ENCODE measurements at regions not wholly inside any gene's neighbourhood (a gene's known extent, or its start where the extent isn't known, plus 50 kb on each side); places are given as distances from the start of the nearest gene placed in this dataset.

- no peak overlapping the region for H3K4me3 ChIP-seq (replicated peaks in 1 of 3; ENCODE audit: low read depth in 2 of 3, low read length in 3 of 3)
- H3K27me3 ChIP-seq (ENCODE audit: control insufficient read depth in 2 of 2, insufficient read depth in 2 of 2, low read length in 2 of 2), result no peaks in the 10 kb centered on the region
- Mint-ChIP-seq H3K9me3 (peaks cover 0 to 3% (median 0%) of the 10 kb centered on the region in 7 donors), H3K36me3 (peaks cover 2 to 5% of the 10 kb centered on the region in 2 donors), H3K27ac (no peak overlapping the region), H3K27me3 (ENCODE audit: low read depth in 3 of 3) (no peaks in the 10 kb centered on the region), H3K4me1 (peaks cover 37% of the 10 kb centered on the region), H3K4me3 (no peak overlapping the region)
- intact Hi-C loops (cut with micrococcal nuclease), result no loop called here
- H3K4me1 ChIP-seq (ENCODE audit: control insufficient read depth in 1 of 2, insufficient read depth in 2 of 2, low read length in 2 of 2), result peaks cover 33 to 37% of the 10 kb centered on the region in 2 donors
- TF ChIP-seq CTCF (IDR thresholded peaks at IDR 0.05), result no peak
- DNase-seq, result no peak
- H3K36me3 ChIP-seq (replicated peaks in 1 of 2; ENCODE audit: control insufficient read depth in 1 of 2, insufficient read depth in 2 of 2, low read length in 2 of 2), result no peaks in the 10 kb centered on the region
- H2AFZ ChIP-seq (ENCODE audit: insufficient read depth, low read depth, low read length, poor library complexity, severe bottlenecking), result no peak overlapping the region
- no peak overlapping the region for H3K4me2 ChIP-seq (replicated peaks; ENCODE audit: extremely low read depth, low read length, poor library complexity, severe bottlenecking)
- no peaks in the 10 kb centered on the region for H3K79me2 ChIP-seq (ENCODE audit: insufficient read depth, low read length)
- no peaks in the 10 kb centered on the region for H3K9me3 ChIP-seq (replicated peaks in 1 of 2; ENCODE audit: control insufficient read depth in 1 of 2, insufficient read depth in 1 of 2, low read length in 2 of 2)
- no peak overlapping the region for H3K27ac ChIP-seq (ENCODE audit: low read depth in 1 of 2, low read length in 2 of 2)
- 86% methylated on average over 1 of the region's 4 CpGs for WGBS (ENCODE audit: insufficient coverage)
- H3K9ac ChIP-seq (ENCODE audit: insufficient read depth, low read length, poor library complexity, severe bottlenecking), result no peak overlapping the region
- no peaks in the 10 kb centered on the region for H4K20me1 ChIP-seq (ENCODE audit: insufficient read depth, low read length)
These were observed 61.6 kb downstream of the CCR1 start for GRCh38 chr3:46146548-46146947.

GRCh38 chr3:46146021-46146420, 62.1 kb downstream of the CCR1 start:
- Histone ChIP-seq H3K79me2 (ENCODE audit: insufficient read depth, low read length) (no peaks in the 10 kb centered on the region), H3K9ac (ENCODE audit: insufficient read depth, low read length, poor library complexity, severe bottlenecking) (no peak overlapping the region), H2AFZ (ENCODE audit: insufficient read depth, low read depth, low read length, poor library complexity, severe bottlenecking) (no peak overlapping the region), H3K27ac (ENCODE audit: low read depth in 1 of 2, low read length in 2 of 2) (no peak overlapping the region), H3K9me3 (replicated peaks in 1 of 2; ENCODE audit: control insufficient read depth in 1 of 2, insufficient read depth in 1 of 2, low read length in 2 of 2) (no peaks in the 10 kb centered on the region), H3K27me3 (ENCODE audit: control insufficient read depth in 2 of 2, insufficient read depth in 2 of 2, low read length in 2 of 2) (no peaks in the 10 kb centered on the region), H4K20me1 (ENCODE audit: insufficient read depth, low read length) (no peaks in the 10 kb centered on the region), H3K4me2 (replicated peaks; ENCODE audit: extremely low read depth, low read length, poor library complexity, severe bottlenecking) (no peak overlapping the region), H3K36me3 (replicated peaks in 1 of 2; ENCODE audit: control insufficient read depth in 1 of 2, insufficient read depth in 2 of 2, low read length in 2 of 2) (no peaks in the 10 kb centered on the region), H3K4me3 (replicated peaks in 1 of 3; ENCODE audit: low read depth in 2 of 3, low read length in 3 of 3) (no peak overlapping the region), H3K4me1 (ENCODE audit: control insufficient read depth in 1 of 2, insufficient read depth in 2 of 2, low read length in 2 of 2) (peaks cover 35 to 40% of the 10 kb centered on the region in 2 donors)
- no CpG with 5 or more reads among the region's 2 CpGs for WGBS (ENCODE audit: insufficient coverage)
- Mint-ChIP-seq H3K36me3 (peaks cover 2 to 6% of the 10 kb centered on the region in 2 donors), H3K9me3 (peaks cover 0 to 4% (median 0%) of the 10 kb centered on the region in 7 donors), H3K27me3 (ENCODE audit: low read depth in 3 of 3) (no peaks in the 10 kb centered on the region), H3K4me1 (peaks cover 38% of the 10 kb centered on the region), H3K4me3 (no peak overlapping the region), H3K27ac (peak overlapping the region in 1 of 7 donors; percentile 54)
- no peak for DNase-seq
- no peak for TF ChIP-seq CTCF (IDR thresholded peaks at IDR 0.05)
- intact Hi-C loops (cut with micrococcal nuclease), result no loop called here

All from CD14-positive monocyte (primary cell).